Stimulated activated CD8-positive, alpha-beta memory T cell treated with anti-CD3 and anti-CD28 coated beads, Interleukin-4, amount 100 ng/mL, for 24 hours (primary cell): ENCODE measurements at regions not wholly inside any gene's neighbourhood (a gene's known extent, or its start where the extent isn't known, plus 50 kb on each side); places are given as distances from the start of the nearest gene placed in this dataset.

ENCODE experiments used
- DNase-seq: peaks from one replicate; pipeline ENCODE4 v3.0.0-alpha.2; 2020; ENCODE audit warnings: low read depth

- DNase-seq: no peak
Observed at GRCh38 chr5:166320920-166321480, 1970.4 kb upstream of the WWC1 start.

- DNase-seq: no peak
Observed at GRCh38 chr5:166324372-166324771, 1967.1 kb upstream of the WWC1 start.

- DNase-seq: no peak
Observed at GRCh38 chr5:166329149-166329800, 1962.2 kb upstream of the WWC1 start.

GRCh38 chr5:166330036-166330435, 1961.4 kb upstream of the WWC1 start:
- DNase-seq: no peak

GRCh38 chr5:166331521-166331920, 1959.9 kb upstream of the WWC1 start:
- DNase-seq: no peak

GRCh38 chr5:166338801-166339200, 1952.6 kb upstream of the WWC1 start:
- DNase-seq: no peak

GRCh38 chr5:166340039-166340438, 1951.4 kb upstream of the WWC1 start:
- DNase-seq: no peak

- DNase-seq: no peak
Observed at GRCh38 chr5:166341740-166342337, 1949.6 kb upstream of the WWC1 start.

- no peak for DNase-seq
Observed at GRCh38 chr5:166342402-166342801, 1949.0 kb upstream of the WWC1 start.

- DNase-seq: no peak
Observed at GRCh38 chr5:166346726-166347374, 1944.6 kb upstream of the WWC1 start.

GRCh38 chr5:166349046-166349445, 1942.4 kb upstream of the WWC1 start:
- DNase-seq: no peak

- DNase-seq: no peak
Observed at GRCh38 chr5:166353580-166353979, 1937.9 kb upstream of the WWC1 start.

GRCh38 chr5:166354332-166354731, 1937.1 kb upstream of the WWC1 start:
- DNase-seq: no peak

- DNase-seq: no peak
Observed at GRCh38 chr5:166356096-166356495, 1935.3 kb upstream of the WWC1 start.

GRCh38 chr5:166358127-166358830, 1933.2 kb upstream of the WWC1 start:
- DNase-seq: no peak

GRCh38 chr5:166363087-166363760, 1928.2 kb upstream of the WWC1 start:
- DNase-seq: no peak

GRCh38 chr5:166365164-166365563, 1926.3 kb upstream of the WWC1 start:
- DNase-seq: no peak

GRCh38 chr5:166367391-166367790, 1924.1 kb upstream of the WWC1 start:
- DNase-seq: no peak

GRCh38 chr5:166369346-166369745, 1922.1 kb upstream of the WWC1 start:
- DNase-seq: no peak

- no peak for DNase-seq
Observed at GRCh38 chr5:166369807-166370206, 1921.6 kb upstream of the WWC1 start.

GRCh38 chr5:166370928-166371690, 1920.3 kb upstream of the WWC1 start:
- no peak for DNase-seq
